ENCODE measurements at regions not wholly inside any gene's neighbourhood (a gene's known extent, or its start where the extent isn't known, plus 50 kb on each side); places are given as distances from the start of the nearest gene placed in this dataset.

DNA sequence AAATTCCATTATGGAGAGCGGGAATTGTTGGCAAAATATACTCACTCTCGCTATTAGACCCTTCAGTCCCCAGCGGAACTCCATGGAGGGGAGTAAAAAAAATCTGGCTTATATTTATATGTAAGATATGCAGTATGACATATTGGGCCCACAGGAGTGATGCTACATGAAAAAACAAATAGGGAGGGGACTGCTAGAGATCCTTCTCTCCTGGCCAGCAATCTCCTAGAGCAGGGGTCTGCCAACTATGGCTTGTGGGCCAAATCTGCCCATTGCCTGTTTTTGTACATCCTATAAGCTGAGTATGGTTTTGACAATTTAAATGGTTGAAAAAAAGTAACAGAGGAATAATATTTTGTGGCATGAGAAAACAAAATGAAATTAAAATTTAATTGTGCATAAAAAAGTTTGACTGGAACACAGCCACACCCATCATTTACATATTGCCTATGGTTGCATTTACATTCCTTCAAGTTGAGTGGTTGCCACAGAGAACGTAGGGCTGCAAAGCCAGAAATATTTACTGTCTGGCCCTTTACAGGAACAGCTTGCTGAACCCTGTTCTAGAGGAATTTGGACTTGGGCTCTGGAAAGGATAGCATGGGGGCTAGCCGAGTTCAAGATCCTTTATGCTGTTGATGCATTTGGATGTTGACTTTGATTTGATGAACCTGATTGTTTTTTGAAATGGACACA is 197.3 kb upstream of the CLINT1 start (continued):
- no peak for TF ChIP-seq MTA1 (CRISPR knock-in tag; IDR thresholded peaks at IDR 0.05; ENCODE audit: borderline replicate concordance)
- no peak for TF ChIP-seq ZNF558 (CRISPR knock-in tag; IDR thresholded peaks at IDR 0.05; ENCODE audit: borderline replicate concordance)
- TF ChIP-seq JARID2 (CRISPR knock-in tag; IDR thresholded peaks at IDR 0.05; ENCODE audit: insufficient replicate concordance), result no peak
- TF ChIP-seq, protein P1, sequence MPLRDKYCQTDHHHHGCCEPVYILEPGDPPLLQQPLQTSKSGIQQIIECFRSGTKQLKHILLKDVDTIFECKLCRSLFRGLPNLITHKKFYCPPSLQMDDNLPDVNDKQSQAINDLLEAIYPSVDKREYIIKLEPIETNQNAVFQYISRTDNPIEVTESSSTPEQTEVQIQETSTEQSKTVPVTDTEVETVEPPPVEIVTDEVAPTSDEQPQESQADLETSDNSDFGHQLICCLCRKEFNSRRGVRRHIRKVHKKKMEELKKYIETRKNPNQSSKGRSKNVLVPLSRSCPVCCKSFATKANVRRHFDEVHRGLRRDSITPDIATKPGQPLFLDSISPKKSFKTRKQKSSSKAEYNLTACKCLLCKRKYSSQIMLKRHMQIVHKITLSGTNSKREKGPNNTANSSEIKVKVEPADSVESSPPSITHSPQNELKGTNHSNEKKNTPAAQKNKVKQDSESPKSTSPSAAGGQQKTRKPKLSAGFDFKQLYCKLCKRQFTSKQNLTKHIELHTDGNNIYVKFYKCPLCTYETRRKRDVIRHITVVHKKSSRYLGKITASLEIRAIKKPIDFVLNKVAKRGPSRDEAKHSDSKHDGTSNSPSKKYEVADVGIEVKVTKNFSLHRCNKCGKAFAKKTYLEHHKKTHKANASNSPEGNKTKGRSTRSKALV (CRISPR knock-in tag; IDR thresholded peaks at IDR 0.05), result no peak
- TF ChIP-seq ZNF354B (CRISPR knock-in tag; IDR thresholded peaks at IDR 0.05), result no peak
- TF ChIP-seq, protein P2, sequence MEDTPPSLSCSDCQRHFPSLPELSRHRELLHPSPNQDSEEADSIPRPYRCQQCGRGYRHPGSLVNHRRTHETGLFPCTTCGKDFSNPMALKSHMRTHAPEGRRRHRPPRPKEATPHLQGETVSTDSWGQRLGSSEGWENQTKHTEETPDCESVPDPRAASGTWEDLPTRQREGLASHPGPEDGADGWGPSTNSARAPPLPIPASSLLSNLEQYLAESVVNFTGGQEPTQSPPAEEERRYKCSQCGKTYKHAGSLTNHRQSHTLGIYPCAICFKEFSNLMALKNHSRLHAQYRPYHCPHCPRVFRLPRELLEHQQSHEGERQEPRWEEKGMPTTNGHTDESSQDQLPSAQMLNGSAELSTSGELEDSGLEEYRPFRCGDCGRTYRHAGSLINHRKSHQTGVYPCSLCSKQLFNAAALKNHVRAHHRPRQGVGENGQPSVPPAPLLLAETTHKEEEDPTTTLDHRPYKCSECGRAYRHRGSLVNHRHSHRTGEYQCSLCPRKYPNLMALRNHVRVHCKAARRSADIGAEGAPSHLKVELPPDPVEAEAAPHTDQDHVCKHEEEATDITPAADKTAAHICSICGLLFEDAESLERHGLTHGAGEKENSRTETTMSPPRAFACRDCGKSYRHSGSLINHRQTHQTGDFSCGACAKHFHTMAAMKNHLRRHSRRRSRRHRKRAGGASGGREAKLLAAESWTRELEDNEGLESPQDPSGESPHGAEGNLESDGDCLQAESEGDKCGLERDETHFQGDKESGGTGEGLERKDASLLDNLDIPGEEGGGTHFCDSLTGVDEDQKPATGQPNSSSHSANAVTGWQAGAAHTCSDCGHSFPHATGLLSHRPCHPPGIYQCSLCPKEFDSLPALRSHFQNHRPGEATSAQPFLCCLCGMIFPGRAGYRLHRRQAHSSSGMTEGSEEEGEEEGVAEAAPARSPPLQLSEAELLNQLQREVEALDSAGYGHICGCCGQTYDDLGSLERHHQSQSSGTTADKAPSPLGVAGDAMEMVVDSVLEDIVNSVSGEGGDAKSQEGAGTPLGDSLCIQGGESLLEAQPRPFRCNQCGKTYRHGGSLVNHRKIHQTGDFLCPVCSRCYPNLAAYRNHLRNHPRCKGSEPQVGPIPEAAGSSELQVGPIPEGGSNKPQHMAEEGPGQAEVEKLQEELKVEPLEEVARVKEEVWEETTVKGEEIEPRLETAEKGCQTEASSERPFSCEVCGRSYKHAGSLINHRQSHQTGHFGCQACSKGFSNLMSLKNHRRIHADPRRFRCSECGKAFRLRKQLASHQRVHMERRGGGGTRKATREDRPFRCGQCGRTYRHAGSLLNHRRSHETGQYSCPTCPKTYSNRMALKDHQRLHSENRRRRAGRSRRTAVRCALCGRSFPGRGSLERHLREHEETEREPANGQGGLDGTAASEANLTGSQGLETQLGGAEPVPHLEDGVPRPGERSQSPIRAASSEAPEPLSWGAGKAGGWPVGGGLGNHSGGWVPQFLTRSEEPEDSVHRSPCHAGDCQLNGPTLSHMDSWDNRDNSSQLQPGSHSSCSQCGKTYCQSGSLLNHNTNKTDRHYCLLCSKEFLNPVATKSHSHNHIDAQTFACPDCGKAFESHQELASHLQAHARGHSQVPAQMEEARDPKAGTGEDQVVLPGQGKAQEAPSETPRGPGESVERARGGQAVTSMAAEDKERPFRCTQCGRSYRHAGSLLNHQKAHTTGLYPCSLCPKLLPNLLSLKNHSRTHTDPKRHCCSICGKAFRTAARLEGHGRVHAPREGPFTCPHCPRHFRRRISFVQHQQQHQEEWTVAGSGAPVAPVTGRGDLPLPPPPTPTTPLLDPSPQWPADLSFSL (CRISPR knock-in tag; IDR thresholded peaks at IDR 0.05), result no peak
- no peak for TF ChIP-seq ZNF33B (CRISPR knock-in tag; IDR thresholded peaks at IDR 0.05)
- no peak for TF ChIP-seq SP2 (CRISPR knock-in tag; IDR thresholded peaks at IDR 0.05)
